ENCODE measurements at regions not wholly inside any gene's neighbourhood (a gene's known extent, or its start where the extent isn't known, plus 50 kb on each side); places are given as distances from the start of the nearest gene placed in this dataset.

DNA sequence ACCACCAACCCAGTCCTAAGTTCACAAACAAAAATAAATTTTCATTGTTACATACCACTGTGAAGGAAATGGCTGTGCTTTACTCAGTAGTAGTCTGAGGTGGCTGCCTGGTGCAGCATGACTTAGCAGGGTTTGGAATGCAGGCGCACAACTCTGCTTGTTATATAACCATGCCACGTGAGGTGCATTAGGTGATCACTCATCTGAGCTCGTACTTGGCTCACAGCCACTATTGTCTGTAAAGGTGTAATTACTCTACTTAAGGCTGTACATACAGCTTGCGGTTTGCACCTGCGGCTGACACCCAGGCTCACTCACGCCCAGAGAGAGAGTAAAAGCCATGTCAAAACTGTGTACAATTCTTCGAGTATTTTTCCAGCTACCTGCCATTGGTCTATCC lies 599.4 kb downstream of the LTN1 start:
- TF ChIP-seq, protein P1, sequence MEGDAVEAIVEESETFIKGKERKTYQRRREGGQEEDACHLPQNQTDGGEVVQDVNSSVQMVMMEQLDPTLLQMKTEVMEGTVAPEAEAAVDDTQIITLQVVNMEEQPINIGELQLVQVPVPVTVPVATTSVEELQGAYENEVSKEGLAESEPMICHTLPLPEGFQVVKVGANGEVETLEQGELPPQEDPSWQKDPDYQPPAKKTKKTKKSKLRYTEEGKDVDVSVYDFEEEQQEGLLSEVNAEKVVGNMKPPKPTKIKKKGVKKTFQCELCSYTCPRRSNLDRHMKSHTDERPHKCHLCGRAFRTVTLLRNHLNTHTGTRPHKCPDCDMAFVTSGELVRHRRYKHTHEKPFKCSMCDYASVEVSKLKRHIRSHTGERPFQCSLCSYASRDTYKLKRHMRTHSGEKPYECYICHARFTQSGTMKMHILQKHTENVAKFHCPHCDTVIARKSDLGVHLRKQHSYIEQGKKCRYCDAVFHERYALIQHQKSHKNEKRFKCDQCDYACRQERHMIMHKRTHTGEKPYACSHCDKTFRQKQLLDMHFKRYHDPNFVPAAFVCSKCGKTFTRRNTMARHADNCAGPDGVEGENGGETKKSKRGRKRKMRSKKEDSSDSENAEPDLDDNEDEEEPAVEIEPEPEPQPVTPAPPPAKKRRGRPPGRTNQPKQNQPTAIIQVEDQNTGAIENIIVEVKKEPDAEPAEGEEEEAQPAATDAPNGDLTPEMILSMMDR (optimal IDR thresholded peaks at IDR 0.05 in 1 of 3, IDR thresholded peaks at IDR 0.05 in 1 of 3, conservative IDR thresholded peaks at IDR 0.05 in 1 of 3; ENCODE audit: extremely low read depth in 1 of 3, insufficient read depth in 2 of 3, low read length in 3 of 3), result no peak
- TF ChIP-seq EZH2 (IDR thresholded peaks at IDR 0.05; ENCODE audit: low read length), result no peak
